ENCODE measurements at regions not wholly inside any gene's neighbourhood (a gene's known extent, or its start where the extent isn't known, plus 50 kb on each side); places are given as distances from the start of the nearest gene placed in this dataset.
"Not testable (repeated sequence)": the region's sequence is repeated elsewhere in the genome, so short reads cannot be mapped to it uniquely, and the experiment has no call there.

DNA sequence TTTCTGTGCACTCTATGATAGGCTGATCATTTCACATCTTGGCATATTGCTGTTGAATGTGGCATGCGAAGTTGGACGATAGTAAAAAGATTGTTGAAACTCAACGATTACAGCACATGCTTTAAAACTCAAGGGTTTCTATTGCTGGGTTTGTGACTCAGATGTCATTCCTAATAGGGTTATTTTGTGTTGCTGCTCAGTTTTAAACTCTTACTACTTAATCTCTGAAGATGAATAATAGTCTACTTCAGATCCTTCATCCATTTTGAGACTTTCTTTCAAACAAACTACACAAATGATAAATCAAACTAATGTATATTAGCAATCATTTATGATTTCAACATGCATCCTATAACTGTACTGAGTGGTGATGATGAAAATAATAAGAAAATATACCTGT is 71.3 kb upstream of the MBNL1 start:
- DNase-seq, result no peak

DNA sequence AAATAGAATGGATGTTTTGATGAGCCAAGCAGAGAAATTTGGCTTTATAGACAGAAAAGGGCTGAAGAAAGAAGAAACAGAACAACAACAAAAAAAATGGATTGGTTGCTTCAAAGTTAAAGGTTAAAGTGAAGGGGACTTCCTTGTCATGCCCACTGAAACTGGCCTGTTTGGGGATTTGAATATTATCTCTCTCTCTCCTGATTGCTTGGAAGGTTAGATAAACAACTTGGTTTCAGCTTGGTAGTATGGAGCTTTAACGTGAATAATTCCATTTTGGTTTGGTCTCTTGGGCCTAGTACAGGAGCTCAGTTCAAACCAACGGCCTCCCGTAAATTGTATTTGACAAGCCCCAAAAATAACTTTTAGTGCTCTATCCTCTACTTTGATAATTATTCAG is 70.8 kb upstream of the MBNL1 start:
- DNase-seq, result no peak

GRCh38 chr3:152198665-152199064 is 70.1 kb upstream of the MBNL1 start:
- DNase-seq, result no peak

- DNase-seq, result no peak
Measured at GRCh38 chr3:152199102-152199840, 69.5 kb upstream of the MBNL1 start.

- DNase-seq, result no peak
Measured at GRCh38 chr3:152200476-152201420, 68.0 kb upstream of the MBNL1 start.

GRCh38 chr3:152202976-152203626 is 65.6 kb upstream of the MBNL1 start:
- no peak for DNase-seq

- DNase-seq, result no peak
Measured at GRCh38 chr3:152203652-152204051, 65.1 kb upstream of the MBNL1 start.

DNA sequence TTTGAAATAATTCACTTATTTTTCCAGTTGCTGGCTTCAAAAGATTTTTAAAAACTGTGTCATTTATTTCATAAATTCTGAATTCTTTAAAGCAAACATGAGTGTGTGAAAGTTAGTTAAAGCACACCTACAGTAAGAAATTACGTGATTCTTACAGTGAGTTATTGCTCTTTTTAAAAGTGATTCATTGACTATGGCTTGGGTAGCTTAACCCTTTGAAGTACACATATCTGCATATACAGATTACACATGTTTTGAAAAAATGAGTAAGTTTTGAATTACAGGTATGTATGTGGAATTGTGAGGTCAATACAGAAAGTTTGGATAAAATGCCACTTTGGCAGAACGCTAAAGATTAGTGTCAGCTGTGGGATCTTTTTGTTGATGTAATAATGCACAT is 64.5 kb upstream of the MBNL1 start:
- DNase-seq, result no peak

GRCh38 chr3:152205097-152205593 is 63.6 kb upstream of the MBNL1 start:
- no peak for DNase-seq

- no peak for DNase-seq
Measured at GRCh38 chr3:152206243-152206760, 62.4 kb upstream of the MBNL1 start.

DNA sequence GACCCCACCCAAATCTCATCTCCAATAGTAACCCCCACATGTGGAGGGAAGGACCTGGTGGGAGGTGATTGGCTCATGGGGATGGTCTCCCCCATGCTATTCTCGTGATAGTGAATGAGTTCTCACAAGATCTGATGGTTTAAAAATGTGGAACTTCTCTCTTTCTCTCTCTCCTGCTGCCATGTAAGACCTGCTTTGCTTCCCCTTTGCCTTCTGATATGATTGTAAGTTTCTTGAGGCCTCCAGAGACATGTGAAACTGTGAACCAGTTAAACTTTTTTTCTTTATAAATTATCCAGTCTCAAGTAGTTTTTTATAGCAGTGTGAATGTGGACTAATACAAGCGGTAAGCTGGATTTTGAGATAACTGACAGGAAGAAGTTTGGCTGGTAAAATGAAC is 60.3 kb upstream of the MBNL1 start:
- no peak for DNase-seq

DNA sequence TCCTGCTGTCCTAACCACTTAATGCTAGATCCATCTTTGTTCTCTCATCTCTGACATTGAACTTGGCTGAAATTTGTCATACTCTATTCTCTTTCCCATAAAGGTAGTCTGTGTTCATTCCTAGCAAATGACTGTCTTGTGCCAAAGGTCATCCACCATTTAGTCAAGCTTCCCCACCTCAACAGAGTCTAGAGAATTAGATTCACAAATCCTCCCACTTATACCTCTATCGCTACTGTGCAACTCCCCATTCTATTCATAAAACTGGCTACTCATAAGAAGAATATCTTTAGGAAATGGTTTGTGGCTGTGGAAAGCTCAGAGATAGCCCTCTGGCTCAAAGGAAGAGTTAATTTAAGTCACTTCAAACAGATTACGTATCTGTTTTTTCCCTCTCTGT is 59.7 kb upstream of the MBNL1 start:
- no peak for DNase-seq

DNA sequence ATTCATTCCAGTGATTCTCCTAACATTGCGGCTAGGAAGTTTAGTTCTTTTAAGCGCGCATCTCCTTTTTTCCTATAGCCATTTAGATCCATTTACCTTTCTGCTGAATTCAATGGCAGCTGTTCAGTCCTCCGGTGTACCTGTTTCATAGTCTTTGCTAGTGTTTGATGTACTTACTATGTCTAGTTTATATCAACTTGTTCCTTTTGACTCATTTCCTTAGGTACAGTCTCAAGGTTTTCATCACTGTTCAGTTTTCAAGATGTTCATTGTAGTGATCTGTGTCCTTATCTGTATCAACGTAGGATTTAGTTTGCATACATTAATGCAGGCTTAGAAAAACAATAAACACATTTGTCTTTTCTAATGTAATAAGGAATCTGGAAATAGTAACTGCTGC is 59.0 kb upstream of the MBNL1 start:
- no peak for DNase-seq

DNA sequence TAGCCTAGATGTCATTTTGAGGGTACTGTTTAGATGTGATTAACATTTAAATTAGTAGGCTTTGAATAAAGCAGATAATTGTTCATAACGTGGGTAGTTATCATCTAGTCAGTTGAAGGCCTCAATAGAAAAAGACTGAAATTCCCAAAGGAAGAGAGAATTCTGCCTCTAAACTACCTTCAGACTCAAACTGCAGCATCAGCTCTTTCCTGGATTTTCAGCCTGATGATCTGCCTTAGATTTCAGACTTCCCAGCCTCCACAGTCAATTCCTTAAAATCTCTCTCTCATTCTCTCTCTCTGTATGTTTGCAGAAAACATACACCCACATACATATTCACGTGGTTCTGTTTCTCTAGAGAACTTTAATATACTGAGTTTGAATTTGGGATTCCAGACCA is 58.0 kb upstream of the MBNL1 start:
- no peak for DNase-seq

DNA sequence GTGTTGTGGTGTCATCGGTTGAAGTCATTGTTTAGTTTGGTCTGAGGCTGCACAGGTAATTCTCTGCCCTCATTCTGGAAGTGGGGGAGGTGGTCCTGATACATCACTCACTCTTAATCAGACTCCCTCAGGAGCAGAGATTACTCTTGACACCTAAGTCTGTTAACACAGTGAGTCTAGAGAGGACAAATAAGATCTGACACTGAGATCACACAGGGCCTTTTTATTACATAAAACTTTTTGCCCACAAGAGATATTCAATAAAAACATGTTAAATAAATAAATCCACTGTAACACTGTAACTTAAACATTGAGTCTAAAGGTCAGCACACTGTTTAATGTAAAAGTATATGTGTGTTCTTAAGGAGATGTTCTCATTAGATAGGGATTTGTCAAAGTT is 57.1 kb upstream of the MBNL1 start:
- DNase-seq, result no peak

DNA sequence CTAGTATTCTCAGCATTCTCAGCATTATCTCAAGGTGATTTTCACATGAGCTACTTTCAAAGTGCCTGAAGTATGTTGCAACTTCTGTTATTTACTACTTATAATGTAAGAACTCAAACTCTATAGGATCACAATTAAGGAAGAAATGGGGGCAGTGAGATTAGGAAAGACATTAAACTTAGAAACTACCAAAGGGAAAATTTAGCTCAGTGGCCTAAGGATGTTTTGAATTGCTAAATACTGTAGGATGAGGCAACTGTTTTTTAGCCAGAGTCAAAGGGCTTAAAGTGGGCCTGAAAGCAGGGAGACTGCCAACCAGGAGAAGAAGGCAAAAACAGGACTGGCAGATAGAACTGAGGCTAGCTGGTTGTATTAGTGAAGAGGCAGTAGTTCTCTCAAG is 55.5 kb upstream of the MBNL1 start:
- no peak for DNase-seq

- no peak for DNase-seq
Measured at GRCh38 chr3:152213938-152214337, 54.8 kb upstream of the MBNL1 start.

DNA sequence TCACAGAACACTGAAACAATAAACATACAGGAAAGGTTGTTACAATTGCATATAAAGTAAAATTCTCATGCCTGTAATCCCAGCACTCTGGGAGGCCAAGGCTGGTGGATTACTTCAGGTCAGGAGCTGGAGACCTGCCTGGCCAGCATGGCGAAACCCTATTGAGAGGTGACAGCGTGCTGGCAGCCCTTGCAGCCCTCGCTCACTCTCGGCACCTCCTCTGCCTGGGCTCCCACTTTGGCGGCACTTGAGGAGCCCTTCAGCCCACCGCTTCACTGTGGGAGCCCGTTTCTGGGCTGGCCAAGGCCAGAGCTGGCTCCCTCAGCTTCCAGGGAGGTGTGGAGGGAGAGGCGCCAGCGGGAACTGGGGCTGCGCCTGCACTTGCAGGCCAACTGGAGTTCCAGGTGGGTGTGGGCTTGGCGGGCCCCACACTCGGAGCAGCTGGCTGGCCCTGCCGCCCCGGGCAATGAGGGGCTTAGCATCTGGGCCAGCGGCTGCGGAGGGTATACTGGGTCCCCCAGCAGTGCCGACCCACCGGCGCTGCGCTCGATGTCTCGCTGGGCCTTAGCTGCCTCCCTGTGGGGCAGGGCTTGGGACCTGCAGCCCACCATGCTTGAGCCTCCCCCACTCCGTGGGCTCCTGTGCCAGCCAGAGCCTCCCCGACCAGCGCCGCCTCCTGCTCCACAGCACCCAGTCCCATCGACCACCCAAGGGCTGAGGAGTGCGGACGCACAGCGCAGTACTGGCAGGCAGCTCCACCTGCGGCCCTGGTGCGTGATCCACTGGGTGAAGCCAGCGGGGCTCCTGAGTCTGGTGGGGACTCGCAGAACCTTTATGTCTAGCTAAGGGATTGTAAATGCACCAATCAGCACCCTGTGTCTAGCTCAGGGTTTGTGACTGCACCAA is 51.5 kb upstream of the MBNL1 start:
- not testable (repeated sequence) for DNase-seq

- no peak for DNase-seq
Measured at GRCh38 chr3:152218602-152219001, 50.1 kb upstream of the MBNL1 start.
